Glutamatergic neuron (in vitro differentiated cells): ENCODE measurements at regions not wholly inside any gene's neighbourhood (a gene's known extent, or its start where the extent isn't known, plus 50 kb on each side); places are given as distances from the start of the nearest gene placed in this dataset.

Source experiments
- DNase-seq: peaks from one replicate; pipeline ENCODE4 v3.0.0; 2022
- H3K27ac Mint-ChIP-seq: one replicate; pipeline ENCODE4 v1.8.0; 2020; ENCODE audit warnings: mild to moderate bottlenecking, mixed read lengths, inconsistent platforms; ENCODE audit not compliant: unreplicated experiment
- H3K27me3 Mint-ChIP-seq: one replicate; pipeline ENCODE4 v1.8.0; 2020; ENCODE audit warnings: mild to moderate bottlenecking, moderate library complexity, mixed read lengths, inconsistent platforms; ENCODE audit not compliant: unreplicated experiment
- H3K36me3 Mint-ChIP-seq: one replicate; pipeline ENCODE4 v1.8.0; 2020; ENCODE audit warnings: mild to moderate bottlenecking, mixed read lengths, inconsistent platforms; ENCODE audit not compliant: unreplicated experiment
- H3K4me1 Mint-ChIP-seq: one replicate; pipeline ENCODE4 v1.8.0; 2020; ENCODE audit warnings: mild to moderate bottlenecking, low read depth, mixed read lengths, inconsistent platforms; ENCODE audit not compliant: unreplicated experiment
- H3K4me3 Mint-ChIP-seq: one replicate; pipeline ENCODE4 v1.8.0; 2020; ENCODE audit warnings: mild to moderate bottlenecking, mixed read lengths, inconsistent platforms; ENCODE audit not compliant: unreplicated experiment
- H3K9me3 Mint-ChIP-seq: one replicate; pipeline ENCODE4 v1.8.0; 2020; ENCODE audit warnings: mild to moderate bottlenecking, moderate library complexity, mixed read lengths, inconsistent platforms; ENCODE audit not compliant: unreplicated experiment
- TF ChIP-seq, protein P1 (sequence below): fragments of 200-600 bp; sonication (generic); IDR thresholded peaks from one replicate; pipeline ENCODE4 v1.5.0; 2021; ENCODE audit not compliant: partially characterized antibody, unreplicated experiment

DNA sequence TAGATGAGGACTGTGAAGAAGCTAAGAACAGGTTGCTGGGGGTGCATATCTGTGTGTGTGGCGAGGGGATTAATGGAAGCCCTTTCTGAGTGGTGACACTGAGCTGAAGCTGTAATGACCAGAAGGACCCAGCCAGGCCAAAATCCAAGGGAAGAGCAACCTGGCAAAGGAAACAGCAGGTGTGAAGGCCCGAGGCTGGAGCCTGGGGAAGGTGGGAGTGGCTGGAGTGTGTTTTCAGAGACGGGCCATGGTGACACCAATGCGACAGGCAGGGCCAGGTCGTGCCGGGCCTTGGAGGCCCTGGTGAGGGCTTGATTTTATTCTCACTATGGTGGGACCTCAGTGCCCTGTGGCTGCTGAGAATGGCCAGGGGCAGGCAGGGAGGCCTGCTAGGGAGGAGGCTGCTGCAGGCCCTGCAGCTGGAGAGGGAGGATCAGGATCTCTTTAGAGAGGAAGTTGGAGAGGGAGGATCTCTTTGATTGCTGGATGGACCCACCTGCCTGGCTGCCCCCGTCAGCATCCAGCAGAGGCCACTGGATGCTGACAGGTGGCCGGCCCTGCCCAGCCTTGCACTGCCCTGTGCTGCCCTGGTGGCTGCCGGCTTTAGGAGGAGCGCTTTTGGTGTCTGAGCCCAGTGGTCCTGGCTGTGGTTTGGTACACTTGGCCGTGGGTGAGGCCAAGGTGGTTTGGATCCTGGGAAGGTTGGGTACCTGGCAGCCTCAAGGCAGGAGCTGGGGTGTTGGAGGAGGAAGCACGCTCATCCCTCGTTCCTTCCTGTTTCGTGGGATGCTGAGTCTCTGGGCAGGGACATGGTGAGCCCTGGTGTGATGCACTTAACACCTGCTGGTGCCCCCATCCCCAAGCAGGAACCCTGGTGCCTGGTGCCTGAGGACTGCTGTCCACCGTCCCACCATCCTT, 188.3 kb downstream of the SEC14L1 start:
- TF ChIP-seq, protein P1, sequence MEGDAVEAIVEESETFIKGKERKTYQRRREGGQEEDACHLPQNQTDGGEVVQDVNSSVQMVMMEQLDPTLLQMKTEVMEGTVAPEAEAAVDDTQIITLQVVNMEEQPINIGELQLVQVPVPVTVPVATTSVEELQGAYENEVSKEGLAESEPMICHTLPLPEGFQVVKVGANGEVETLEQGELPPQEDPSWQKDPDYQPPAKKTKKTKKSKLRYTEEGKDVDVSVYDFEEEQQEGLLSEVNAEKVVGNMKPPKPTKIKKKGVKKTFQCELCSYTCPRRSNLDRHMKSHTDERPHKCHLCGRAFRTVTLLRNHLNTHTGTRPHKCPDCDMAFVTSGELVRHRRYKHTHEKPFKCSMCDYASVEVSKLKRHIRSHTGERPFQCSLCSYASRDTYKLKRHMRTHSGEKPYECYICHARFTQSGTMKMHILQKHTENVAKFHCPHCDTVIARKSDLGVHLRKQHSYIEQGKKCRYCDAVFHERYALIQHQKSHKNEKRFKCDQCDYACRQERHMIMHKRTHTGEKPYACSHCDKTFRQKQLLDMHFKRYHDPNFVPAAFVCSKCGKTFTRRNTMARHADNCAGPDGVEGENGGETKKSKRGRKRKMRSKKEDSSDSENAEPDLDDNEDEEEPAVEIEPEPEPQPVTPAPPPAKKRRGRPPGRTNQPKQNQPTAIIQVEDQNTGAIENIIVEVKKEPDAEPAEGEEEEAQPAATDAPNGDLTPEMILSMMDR = no peak
- Mint-ChIP-seq H3K27ac (no peak overlapping the region), H3K36me3 (no peaks in the 10 kb centered on the region), H3K9me3 (peaks cover 4% of the 10 kb centered on the region), H3K4me1 (peaks cover 12% of the 10 kb centered on the region), H3K27me3 (peaks cover 8% of the 10 kb centered on the region), H3K4me3 (no peak overlapping the region)
- DNase-seq = no peak

DNA sequence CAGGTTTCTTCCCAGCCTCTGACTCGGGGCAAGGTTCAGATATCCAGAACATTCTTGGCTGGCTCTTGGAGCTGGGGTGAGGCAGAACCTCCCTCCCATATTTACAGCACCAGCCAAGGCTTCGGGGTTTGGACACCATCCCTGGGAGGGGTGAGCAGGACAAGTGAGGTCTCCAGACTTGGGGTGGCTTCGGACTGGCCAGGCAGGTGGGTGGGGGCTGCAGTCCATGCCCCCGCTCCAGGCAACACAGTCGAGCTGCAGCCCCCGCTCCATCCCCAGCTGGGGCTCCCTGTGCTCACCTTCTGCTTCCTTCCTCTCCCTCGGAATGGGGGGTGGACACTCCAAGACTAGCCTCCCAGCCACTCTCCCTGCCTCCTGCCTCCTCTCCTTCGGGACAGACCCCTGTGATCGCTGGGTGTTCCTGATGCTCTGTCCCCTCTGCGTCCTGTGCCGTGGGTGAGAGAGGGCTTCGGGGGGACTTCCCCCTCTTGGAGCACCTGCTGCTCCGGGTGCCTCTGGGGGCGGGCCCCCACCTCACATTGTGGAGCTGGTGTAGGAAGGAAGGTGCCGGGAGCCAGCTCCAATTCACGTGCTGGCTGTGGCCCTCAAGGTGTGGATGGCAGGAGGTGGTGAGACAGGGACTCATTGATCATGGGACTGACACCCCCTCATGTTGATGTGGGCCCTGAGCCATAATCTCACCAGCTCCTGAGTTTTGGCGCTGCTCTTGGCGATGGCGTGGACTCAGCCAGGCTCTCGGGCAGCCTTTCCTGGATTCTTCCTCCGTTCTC, 189.2 kb downstream of the SEC14L1 start:
- Mint-ChIP-seq H3K4me3 (no peak overlapping the region), H3K27ac (no peak overlapping the region), H3K27me3 (peaks cover 8% of the 10 kb centered on the region), H3K36me3 (no peaks in the 10 kb centered on the region), H3K4me1 (peaks cover 11% of the 10 kb centered on the region), H3K9me3 (peaks cover 4% of the 10 kb centered on the region)
- DNase-seq = no peak
- TF ChIP-seq, protein P1 = no peak

DNA sequence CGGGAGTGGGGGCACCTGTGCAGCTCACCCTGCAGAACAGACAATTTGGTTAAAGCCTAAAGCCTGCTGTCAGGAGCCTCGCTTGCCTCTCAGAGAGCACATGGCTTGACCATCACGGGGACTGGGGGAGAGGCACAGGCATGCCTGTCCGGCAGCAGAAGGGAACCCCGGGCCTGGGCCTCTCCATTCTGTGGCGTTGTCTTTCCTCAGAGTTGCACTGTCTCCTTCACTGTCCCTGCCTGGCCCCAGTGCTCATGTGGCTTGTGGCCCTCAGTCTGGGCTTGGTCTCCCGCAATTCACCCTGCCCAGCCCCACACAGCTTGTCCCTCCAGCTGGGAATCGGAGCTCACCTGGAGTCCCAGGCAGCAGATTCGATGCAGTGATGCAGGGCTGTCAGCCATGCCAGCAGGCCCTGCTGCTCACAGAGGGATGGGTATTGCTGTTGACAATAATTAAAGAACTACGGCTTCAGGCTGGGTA, 189.9 kb downstream of the SEC14L1 start:
- H3K4me3 Mint-ChIP-seq = no peak overlapping the region
- peaks cover 5% of the 10 kb centered on the region for H3K4me1 Mint-ChIP-seq
- no peak overlapping the region for H3K27ac Mint-ChIP-seq
- peaks cover 8% of the 10 kb centered on the region for H3K27me3 Mint-ChIP-seq
- H3K9me3 Mint-ChIP-seq = peaks cover 3% of the 10 kb centered on the region
- no peak for DNase-seq
- no peaks in the 10 kb centered on the region for H3K36me3 Mint-ChIP-seq
- TF ChIP-seq, protein P1 = no peak

DNA sequence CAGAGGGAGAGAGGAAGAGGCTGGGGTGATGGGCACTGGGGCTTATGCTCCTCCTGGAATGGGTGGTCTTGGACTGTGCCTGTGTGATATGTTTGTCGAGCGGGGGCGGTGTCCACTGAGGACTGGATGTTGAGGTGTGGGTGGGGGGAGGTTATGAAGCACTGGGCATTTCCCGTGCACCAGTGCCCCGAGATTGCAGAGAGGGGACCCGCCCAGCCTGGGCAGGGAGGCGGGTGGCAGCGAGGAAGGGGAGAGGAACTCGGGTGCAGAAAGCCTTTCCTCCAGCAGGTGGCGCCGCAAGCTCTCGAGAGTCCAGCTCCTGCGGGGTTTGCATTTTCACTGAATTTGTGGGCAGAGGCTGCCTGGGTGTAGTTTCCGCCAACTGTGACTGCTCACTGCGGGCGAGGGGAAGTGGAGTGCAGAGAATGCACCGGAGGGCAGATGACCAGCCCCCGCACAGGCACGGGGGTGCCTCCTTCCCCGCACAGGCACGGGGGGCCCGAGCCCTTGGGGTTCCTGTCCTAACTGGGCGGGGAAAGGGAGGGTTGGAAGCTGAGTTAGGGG, 190.6 kb downstream of the SEC14L1 start:
- Mint-ChIP-seq H3K4me3 (peak overlapping the region; percentile 63), H3K27ac (no peak overlapping the region), H3K36me3 (no peaks in the 10 kb centered on the region), H3K27me3 (peaks cover 7% of the 10 kb centered on the region), H3K4me1 (peaks cover 4% of the 10 kb centered on the region), H3K9me3 (peaks cover 3% of the 10 kb centered on the region)
- peak; percentile 96 for DNase-seq
- TF ChIP-seq, protein P1 = peak; percentile 96
